Esophagus squamous epithelium (tissue), 4 donors: ENCODE measurements at regions not wholly inside any gene's neighbourhood (a gene's known extent, or its start where the extent isn't known, plus 50 kb on each side); places are given as distances from the start of the nearest gene placed in this dataset.

ENCODE experiments used
- POLR2A ChIP-seq, 4 donors: fragments of 450-650 bp; IDR thresholded peaks; one replicate each; pipeline ENCODE4 v1.6.1; 2017; ENCODE audit warnings: antibody characterized with exemption in 4 of 4, mild to moderate bottlenecking in 4 of 4, moderate library complexity in 3 of 4
- TF ChIP-seq, protein P1 (sequence below), 6 experiments: fragments of 450-650 bp in 4 of 6; fragments of 200-600 bp in 2 of 6; sonication (generic) in 2 of 6; IDR thresholded peaks; one replicate each; pipeline ENCODE4 v1.5.1; 2016 to 2019; ENCODE audit warnings: antibody characterized with exemption in 6 of 6, mild to moderate bottlenecking in 4 of 6, moderate library complexity in 4 of 6

DNA sequence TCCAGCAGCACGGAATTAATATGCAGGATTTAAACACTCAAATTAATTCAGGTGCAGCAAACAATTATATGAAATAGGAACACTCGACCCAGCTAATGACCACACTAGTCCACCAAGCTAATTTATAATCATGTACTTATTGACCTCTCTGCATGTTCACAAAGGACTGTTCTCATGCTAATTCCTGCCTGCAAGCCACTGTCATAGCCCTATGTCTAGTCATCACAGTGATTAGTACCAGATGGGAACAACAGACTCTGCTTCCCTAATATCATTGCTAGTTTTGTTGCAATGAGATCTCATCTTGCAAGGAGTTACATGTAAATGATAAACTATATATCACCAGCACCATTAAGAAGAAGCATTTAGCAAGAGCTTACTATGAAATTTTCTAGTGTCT is 553.0 kb upstream of the GRAMD2B start:
- TF ChIP-seq, protein P1, sequence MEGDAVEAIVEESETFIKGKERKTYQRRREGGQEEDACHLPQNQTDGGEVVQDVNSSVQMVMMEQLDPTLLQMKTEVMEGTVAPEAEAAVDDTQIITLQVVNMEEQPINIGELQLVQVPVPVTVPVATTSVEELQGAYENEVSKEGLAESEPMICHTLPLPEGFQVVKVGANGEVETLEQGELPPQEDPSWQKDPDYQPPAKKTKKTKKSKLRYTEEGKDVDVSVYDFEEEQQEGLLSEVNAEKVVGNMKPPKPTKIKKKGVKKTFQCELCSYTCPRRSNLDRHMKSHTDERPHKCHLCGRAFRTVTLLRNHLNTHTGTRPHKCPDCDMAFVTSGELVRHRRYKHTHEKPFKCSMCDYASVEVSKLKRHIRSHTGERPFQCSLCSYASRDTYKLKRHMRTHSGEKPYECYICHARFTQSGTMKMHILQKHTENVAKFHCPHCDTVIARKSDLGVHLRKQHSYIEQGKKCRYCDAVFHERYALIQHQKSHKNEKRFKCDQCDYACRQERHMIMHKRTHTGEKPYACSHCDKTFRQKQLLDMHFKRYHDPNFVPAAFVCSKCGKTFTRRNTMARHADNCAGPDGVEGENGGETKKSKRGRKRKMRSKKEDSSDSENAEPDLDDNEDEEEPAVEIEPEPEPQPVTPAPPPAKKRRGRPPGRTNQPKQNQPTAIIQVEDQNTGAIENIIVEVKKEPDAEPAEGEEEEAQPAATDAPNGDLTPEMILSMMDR (IDR thresholded peaks at IDR 0.05): no peak
- TF ChIP-seq POLR2A (IDR thresholded peaks at IDR 0.05): no peak
